ENCODE measurements at regions not wholly inside any gene's neighbourhood (a gene's known extent, or its start where the extent isn't known, plus 50 kb on each side); places are given as distances from the start of the nearest gene placed in this dataset.
"Not testable (repeated sequence)": the region's sequence is repeated elsewhere in the genome, so short reads cannot be mapped to it uniquely, and the experiment has no call there.

DNA sequence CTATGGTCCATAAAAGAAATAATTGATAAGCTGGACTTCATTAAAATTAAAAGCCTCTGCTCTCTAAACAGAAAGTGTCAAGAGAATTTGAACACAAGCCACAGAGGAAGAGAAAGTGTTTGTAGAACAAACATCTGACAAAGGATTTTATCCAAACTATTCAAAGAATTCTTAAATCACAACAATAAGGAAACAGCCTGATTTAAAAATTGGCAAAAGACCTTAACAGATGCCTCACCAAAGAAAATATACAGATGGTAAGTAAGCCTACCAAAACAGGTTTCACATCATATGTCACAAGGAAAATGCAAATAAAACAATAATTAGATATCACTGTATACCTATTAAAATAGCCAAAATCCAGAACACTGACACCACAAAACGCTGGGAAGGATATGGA is 612.0 kb downstream of the TTLL7 start:
- intact Hi-C loops (cut with DNase I, micrococcal nuclease); DNase-seq; ATAC-seq: not testable (repeated sequence)

DNA sequence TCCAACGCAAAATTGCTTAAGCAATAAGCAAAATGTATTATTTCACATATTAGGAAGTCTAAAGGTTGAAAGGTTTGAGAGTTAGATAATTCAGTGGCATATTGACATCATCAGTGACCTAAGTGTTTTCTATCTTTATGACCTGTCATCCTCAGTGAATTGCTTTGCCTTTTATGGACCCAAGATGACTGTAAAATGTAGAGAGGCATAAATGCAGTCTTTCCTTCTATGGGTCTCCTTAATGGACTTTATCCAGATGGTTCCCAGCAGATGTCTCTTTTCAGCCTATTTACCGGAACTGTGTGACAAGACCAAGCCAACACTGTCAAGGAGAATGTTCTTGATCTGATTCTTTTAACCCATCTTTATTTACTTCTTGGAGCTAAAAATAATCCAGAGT is 615.8 kb downstream of the TTLL7 start:
- intact Hi-C loops (cut with DNase I, micrococcal nuclease): not testable (repeated sequence)

DNA sequence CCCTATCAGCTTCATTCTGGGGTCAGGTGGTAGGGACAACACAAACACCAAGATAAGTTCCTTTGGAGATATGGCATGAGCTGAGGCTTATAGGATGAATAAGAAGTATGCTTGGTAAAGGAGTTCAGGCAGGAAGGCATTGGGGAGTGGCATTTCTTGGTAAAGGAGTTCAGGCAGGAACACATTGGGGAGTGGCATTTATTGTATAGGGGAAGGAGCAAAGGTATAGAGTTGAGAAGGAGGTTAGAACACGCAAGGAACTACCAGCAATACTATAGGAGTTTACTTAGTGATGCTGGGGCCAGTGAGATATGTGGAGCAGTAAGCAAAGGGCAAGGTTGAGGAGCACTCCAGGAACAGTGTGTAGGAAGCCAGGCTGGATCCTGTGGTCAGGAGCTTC is 625.9 kb downstream of the TTLL7 start:
- intact Hi-C loops (cut with DNase I, micrococcal nuclease): not testable (repeated sequence)
- ATAC-seq (peak; percentile 99), DNase-seq (peak in 1 of 2 donors; percentile 22)

More for the DNA sequence above, 615.8 kb downstream of the TTLL7 start:
- peak; percentile 99 for ATAC-seq
- DNase-seq: not testable (repeated sequence)

DNA sequence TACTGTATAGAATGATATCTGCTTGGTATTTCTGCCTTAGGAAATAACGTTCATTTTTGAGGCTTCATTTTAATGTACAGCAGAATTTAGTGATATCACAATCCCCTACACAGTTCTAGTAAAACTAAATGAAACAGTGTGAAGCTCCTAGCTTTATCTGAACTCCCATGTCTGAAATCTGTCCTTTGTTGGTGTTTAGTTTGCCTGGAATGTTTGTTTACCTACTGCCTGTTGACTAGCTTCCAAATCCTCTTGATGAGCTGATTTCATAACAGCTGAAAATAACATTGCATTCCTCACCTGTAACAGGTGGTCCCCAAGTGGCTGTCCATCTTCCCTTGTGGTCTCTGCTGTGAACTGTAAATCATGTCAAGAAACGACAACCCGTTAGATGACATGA is 629.1 kb downstream of the TTLL7 start:
- ATAC-seq; DNase-seq; intact Hi-C loops (cut with DNase I, micrococcal nuclease): not testable (repeated sequence)

DNA sequence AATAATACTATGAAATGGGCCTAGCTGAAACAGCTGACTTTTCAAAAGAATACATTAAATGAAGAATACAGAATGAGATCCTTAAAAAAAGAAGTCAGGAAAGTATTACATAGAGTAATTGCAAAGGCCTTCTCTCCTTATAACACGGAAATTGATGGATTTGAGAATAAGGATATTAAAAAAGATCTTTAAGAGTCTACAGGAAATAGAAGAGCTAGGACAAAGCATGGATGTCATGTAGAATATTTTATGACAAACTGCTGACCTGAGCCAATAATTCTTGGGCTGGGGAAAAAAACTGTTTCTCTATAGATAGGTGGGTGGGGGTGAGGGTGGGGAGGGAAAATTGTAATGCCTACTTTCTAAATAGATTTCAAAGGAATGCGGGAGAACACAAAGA is 633.6 kb downstream of the TTLL7 start:
- intact Hi-C loops (cut with DNase I, micrococcal nuclease); ATAC-seq; DNase-seq: not testable (repeated sequence)

DNA sequence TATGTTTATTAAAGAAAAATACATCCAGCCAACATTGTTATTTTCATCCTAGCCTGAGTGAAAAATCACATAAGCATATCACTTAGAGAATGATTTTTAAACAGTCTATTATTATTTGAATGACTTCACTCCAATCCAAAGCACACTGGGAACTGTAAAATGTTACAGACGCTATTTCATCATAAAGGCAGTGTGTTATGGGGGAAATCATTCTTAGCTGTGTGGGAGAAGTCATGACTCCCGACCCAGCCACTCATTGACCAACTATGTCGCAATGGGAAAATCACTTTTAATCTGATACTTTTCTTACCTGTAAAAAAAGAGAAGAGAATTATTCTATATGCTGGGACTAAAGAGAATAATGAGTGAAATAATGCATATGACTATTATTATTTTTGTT is 653.6 kb downstream of the TTLL7 start:
- intact Hi-C loops (cut with DNase I, micrococcal nuclease); DNase-seq: not testable (repeated sequence)

DNA sequence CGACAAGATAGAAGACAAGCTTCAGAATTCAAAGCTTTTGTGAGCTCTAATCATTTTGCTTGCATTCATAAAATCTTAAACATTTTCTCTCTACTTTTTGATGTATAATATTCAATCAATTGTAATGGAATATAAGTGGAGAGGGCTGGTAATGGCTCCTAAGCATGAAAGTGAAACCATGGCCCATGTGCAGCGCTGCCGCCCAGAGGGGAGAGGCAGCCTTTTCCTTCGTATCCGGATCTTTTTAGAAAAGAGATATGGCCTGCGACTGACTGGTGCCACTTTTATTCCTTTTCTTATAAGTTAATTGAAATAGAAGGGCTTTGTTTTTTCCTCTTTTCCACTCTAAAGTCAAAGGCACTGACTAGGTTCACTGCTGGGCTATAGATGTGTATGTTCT is 655.2 kb downstream of the TTLL7 start:
- intact Hi-C loops (cut with DNase I, micrococcal nuclease); DNase-seq; ATAC-seq: not testable (repeated sequence)

More for the DNA sequence above, 653.6 kb downstream of the TTLL7 start:
- ATAC-seq: not testable (repeated sequence)

DNA sequence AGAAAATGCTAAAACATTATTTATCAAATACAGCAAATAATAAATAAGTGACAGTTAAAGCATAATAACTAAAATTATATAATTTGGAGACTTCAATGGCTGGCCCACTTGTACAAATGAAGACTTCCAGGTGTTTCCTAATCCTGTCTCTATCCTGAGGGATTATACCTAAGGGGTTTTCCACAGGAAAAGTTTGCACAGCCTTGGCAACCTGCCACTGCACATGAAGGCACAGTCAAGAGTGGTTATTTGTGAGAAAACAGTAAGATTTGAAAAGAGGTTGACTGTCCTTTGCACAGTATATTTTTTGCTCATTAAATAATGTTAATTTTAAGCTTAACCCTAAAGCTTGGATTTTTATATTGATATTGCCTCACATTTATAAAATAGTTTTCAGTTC is 655.9 kb downstream of the TTLL7 start:
- intact Hi-C loops (cut with DNase I, micrococcal nuclease); DNase-seq; ATAC-seq: not testable (repeated sequence)

DNA sequence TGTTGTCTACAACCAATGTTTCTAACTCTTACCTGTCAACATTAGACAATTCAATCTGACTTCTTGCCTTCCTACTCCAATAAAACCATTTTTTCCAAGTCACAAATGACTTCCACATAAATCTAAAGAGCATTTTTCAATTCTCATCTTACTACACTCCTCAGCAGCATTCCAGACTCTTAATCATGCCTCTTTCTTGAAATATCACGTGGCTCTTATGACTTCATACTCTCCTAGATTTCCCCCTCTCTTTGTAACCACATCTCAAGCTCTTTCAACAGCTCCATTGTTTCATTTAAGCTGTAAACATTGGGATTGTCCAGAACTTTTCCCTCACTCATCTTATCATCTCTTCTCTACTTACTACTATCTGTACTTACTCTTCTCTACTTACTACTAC is 666.6 kb downstream of the TTLL7 start:
- ATAC-seq; DNase-seq; intact Hi-C loops (cut with DNase I, micrococcal nuclease): not testable (repeated sequence)

DNA sequence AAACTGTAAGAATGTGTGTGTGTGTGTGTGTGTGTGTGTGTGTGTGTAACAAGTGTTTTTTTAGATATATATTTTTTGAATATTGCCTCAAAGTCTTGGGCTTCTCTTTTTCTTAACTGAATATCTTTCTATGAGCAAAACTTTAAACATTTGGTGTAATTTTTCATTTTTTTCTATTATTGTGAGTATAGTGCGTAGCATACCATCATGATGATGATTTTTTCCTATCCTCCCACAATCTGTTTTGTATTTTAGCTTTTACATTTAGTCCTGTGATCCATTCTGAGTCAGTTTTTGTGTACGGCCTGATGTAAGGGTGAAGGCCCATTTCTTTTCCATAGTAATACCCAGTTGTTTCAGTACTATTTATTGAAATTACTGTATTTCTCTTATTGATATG is 680.6 kb downstream of the TTLL7 start:
- no peak for DNase-seq
- no peak for ATAC-seq
- intact Hi-C loops (cut with DNase I, micrococcal nuclease): no loop called here

DNA sequence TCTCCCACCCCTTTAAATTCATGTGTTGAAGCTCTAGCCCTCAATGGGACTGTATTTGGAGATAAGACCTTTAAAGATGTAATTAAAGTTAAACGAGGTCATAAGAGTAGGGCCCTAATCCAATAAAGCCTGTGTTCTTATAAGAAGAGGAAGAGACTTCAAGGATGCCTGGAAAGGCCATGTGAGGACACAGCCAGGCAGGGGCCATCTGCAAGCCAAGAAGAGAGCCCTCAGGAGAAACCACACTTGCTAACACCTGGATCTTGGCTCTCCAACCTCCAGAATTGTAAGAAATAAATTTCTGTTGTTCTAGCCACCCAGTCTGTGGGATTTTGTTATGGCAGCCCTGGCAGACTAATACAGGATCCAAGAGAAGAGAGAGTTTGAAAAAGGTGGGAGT is 683.5 kb downstream of the TTLL7 start:
- DNase-seq; ATAC-seq; intact Hi-C loops (cut with DNase I, micrococcal nuclease): not testable (repeated sequence)

DNA sequence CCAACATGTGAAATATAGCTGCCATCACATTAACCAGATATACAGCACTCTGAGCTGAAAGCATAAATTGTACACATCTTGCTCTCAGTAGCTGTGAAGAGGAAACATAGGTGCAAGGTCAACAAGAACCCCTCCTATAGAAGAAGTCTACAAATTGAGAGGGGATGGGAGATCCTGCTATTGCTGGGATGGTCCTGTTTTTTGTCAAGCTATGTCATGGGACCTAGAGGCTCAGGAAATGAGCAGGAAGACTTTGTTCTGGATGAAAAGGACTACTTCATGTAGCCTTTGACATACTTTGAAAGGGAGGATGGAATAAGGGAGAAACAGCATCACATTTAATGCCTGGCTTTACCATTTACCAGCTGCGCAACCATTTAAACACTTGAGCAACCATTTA is 688.8 kb downstream of the TTLL7 start:
- ATAC-seq; intact Hi-C loops (cut with DNase I, micrococcal nuclease); DNase-seq: not testable (repeated sequence)

DNA sequence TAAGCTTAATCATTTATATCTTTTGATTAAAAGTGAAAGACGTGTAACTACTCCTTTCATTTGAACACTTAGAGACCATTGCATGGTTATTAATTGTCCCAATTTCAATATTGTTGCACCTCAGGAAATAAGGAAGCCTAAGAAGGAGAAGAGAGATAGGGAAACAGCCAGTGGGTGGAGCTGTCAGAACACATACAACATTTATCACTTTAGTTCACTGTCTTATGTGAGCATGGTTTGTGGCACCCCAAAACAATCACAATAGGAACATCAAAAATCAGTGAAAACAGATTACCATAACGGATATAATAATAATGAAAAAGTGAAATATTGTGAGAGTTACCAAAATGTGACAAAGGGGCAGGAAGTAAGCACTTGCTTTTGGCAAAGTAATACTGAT is 689.9 kb downstream of the TTLL7 start:
- ATAC-seq; DNase-seq; intact Hi-C loops (cut with DNase I, micrococcal nuclease): not testable (repeated sequence)

DNA sequence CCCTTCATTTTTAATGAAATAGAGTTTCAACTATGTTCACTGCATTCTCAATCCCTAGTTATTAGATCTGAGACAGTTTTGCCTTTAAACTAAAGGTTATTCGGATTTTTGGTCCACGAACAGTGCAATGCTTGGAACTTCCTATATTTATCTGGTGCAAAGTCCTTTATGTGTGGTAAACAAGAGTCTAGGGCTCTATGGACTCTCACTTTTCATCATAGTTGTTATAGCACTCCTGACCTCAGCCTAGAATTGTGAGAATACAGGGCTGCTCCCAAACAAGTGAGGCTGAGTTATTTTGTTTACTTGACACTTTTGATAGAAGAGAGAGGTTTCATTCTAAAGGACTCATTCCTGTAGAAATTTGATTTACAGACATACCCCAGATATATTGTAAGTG is 692.1 kb downstream of the TTLL7 start:
- ATAC-seq; intact Hi-C loops (cut with DNase I, micrococcal nuclease); DNase-seq: not testable (repeated sequence)

DNA sequence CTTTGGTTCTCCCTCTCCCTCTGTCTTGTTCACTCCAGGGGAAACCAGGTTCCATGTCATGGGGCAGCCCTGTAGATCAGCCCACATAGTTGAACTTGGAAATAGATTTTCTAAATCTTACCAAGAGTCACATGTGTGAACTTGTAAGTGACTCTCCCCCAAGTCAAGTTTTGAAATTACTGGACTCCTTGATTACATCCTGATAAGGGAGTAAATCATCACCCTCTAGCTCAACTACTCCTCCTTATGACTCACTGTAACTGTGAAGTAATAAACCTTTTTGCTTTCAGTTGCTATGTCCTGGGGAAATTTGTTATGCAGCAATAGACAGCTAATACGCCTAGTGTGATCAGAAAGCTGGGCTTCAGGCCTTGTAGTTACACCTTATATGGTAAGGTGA is 703.3 kb downstream of the TTLL7 start:
- ATAC-seq; intact Hi-C loops (cut with DNase I, micrococcal nuclease); DNase-seq: not testable (repeated sequence)

DNA sequence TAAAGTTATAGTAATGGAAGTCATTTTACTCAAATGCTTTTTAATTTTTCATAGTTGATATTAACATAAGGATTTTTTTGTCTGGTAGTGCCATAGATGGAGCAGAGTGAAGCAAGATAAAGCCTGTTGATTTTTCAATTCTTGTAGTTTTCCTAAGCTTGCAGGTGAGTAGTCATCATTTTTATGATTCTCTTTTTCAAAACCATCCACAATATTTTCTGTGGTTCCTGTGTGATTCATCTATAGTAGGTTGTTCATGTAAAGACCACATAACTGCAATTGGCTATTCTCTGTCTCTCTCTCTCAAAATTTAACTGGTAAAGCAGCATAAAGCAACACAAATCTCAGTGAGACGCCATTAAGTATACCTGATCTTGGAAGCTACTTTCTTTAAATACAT is 711.5 kb downstream of the TTLL7 start:
- intact Hi-C loops (cut with DNase I, micrococcal nuclease); DNase-seq; ATAC-seq: not testable (repeated sequence)

DNA sequence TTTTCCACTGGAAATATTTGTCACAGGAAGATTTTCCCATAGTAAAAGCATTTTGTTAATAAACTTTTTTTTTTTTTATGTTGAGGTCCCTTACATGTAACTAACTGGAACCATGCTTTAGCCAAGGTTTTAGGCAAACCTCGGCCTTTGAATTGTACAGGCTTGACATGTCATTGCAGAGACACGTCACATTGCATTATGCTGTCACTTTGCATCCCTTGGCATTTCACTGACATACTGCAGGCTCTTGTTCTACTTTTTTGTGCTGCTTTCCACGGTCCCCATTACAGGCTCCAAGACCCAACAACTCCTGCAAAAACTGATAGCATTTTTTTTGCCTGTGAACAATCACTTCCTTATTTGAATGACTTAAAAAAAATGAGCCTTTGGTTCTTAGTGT is 724.3 kb downstream of the TTLL7 start:
- intact Hi-C loops (cut with DNase I, micrococcal nuclease): not testable (repeated sequence)

DNA sequence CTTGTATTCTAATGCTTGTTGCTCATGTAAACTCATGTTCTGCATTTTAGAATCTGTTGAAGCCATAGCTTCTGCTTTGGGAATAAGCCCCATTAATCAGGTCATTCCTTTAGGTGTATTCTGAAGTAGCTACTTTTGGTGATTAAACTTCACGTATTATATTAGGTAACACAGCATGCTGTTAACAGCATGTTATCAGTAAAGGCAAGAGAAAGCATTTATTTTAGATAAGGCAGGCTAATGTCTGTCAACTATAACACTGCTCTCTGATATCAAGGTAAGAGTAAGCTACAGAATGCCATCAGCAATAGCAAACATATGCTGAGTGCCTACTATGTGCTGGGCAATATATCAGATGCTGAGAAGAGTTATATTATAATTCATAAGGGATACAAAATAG is 726.4 kb downstream of the TTLL7 start:
- DNase-seq; ATAC-seq; intact Hi-C loops (cut with DNase I, micrococcal nuclease): not testable (repeated sequence)

More for the DNA sequence above, 724.3 kb downstream of the TTLL7 start:
- not testable (repeated sequence) for DNase-seq, ATAC-seq

DNA sequence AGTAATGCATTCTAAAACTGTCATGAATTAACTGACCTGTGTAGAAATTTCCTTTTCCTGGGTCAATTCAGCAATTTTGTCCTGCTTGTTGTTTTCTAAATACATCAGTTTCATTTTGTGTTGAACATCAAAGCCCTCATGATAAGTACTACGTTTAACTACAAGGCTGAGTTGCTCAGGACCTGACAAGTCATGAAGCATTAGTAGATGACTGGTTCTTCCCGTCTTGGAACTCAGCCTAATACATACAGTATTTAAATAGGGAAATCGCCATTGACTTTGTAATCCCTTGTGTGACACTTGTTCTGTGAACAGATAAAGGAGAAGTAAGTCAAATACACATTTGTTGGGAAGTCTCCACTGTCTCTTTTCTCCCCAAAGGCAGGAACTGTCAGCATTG is 727.1 kb downstream of the TTLL7 start:
- ATAC-seq; intact Hi-C loops (cut with DNase I, micrococcal nuclease); DNase-seq: not testable (repeated sequence)

DNA sequence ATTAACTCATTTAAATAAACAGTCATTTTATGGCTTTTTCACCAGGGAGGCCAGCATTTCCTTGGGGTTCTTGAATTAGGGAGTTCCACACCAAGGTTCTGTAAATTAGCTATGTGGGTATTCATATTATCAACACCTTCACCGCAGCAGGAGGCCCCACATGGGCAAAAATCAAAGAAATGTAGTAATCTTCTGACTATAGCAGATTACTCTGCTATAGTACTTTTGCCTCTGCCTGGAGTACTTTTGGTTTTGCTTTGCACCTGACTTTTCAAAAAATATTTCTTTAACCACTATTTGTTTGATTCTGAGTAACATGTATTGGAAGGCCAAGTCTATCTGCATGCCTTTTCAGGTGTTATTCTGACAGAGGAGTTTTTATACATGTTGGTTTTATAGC is 728.1 kb downstream of the TTLL7 start:
- intact Hi-C loops (cut with DNase I, micrococcal nuclease); ATAC-seq; DNase-seq: not testable (repeated sequence)

DNA sequence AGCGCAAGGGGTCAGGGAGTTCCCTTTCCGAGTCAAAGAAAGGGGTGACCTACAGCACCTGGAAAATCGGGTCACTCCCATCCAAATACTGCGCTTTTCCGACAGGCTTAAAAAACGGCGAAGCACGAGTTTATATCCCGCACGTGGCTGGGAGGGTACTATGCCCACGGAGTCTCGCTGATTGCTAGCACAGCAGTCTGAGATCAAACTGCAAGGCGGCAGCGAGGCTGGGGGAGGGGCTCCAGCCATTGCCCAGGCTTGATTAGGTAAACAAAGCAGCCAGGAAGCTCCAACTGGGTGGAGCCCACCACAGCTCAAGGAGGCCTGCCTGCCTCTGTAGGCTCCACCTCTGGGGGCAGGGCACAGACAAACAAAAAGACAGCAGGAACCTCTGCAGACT is 735.1 kb downstream of the TTLL7 start:
- intact Hi-C loops (cut with DNase I, micrococcal nuclease); ATAC-seq: not testable (repeated sequence)

More for the DNA sequence above, 735.1 kb downstream of the TTLL7 start:
- DNase-seq: not testable (repeated sequence)

All from left colon (tissue), 2 donors.